DOHH2 (cell line): ENCODE measurements at regions not wholly inside any gene's neighbourhood (a gene's known extent, or its start where the extent isn't known, plus 50 kb on each side); places are given as distances from the start of the nearest gene placed in this dataset.

Experiments used
- CTCF ChIP-seq: fragments of 200-600 bp; sonication (generic); IDR thresholded peaks from one replicate; pipeline ENCODE4 v1.5.1; 2014; ENCODE audit warnings: antibody characterized with exemption, mild to moderate bottlenecking, low read depth, low read length; ENCODE audit not compliant: poor library complexity, severe bottlenecking
- EZH2phosphoT487 ChIP-seq: fragments of 200-600 bp; sonication (generic); IDR thresholded peaks from 2 replicates; pipeline ENCODE4 v1.6.1; 2017; ENCODE audit warnings: borderline replicate concordance, mild to moderate bottlenecking, antibody characterized with exemption, low read length, moderate library complexity, mixed read lengths

- TF ChIP-seq CTCF (no peak), EZH2phosphoT487 (no peak)
Measured at GRCh38 chr18:21184396-21184996, 57.5 kb upstream of the GREB1L start.
